Activated CD4-positive, alpha-beta T cell treated with anti-CD3 and anti-CD28 coated beads, Interleukin-2, amount 10 ng/mL, durations not matched to agents 7 days and 5 days (primary cell): ENCODE measurements at regions not wholly inside any gene's neighbourhood (a gene's known extent, or its start where the extent isn't known, plus 50 kb on each side); places are given as distances from the start of the nearest gene placed in this dataset.
A peak's percentile ranks its signal among the peaks of the same experiment; 100 is the strongest.
"Not testable (repeated sequence)": the region's sequence is repeated elsewhere in the genome, so short reads cannot be mapped to it uniquely, and the experiment has no call there.

Experiments used
- CTCF ChIA-PET: fragments of 350-600 bp; sonication (Branson Sonifier 250); formaldehyde crosslinking; loops from one replicate; lab custom pipeline; 2021; ENCODE audit warnings: antibody characterized with exemption; lab: Charles Lee
- POLR2A ChIA-PET: fragments of 350-600 bp; sonication (Branson Sonifier 250); formaldehyde crosslinking; loops from one replicate; lab custom pipeline; 2021; ENCODE audit warnings: antibody characterized with exemption; lab: Charles Lee
- DNase-seq: peaks from one replicate; pipeline ENCODE4 v3.0.0-alpha.2; 2020
- H3K27ac Mint-ChIP-seq: one replicate; pipeline ENCODE4 v1.8.0; 2021; ENCODE audit warnings: mild to moderate bottlenecking, moderate library complexity, mixed read lengths
- H3K27me3 Mint-ChIP-seq: one replicate; pipeline ENCODE4 v1.8.0; 2021; ENCODE audit warnings: mixed read lengths
- H3K36me3 Mint-ChIP-seq: one replicate; pipeline ENCODE4 v1.8.0; 2021; ENCODE audit warnings: low read depth, mixed read lengths
- H3K4me1 Mint-ChIP-seq: one replicate; pipeline ENCODE4 v1.8.0; 2021; ENCODE audit warnings: mixed read lengths
- H3K4me3 Mint-ChIP-seq: one replicate; pipeline ENCODE4 v1.8.0; 2021; ENCODE audit warnings: mild to moderate bottlenecking, moderate library complexity, mixed read lengths
- H3K9me3 Mint-ChIP-seq: one replicate; pipeline ENCODE4 v1.8.0; 2021; ENCODE audit warnings: mixed read lengths

- no peak overlapping the region for H3K27ac Mint-ChIP-seq
- H3K36me3 Mint-ChIP-seq, result peaks cover 9% of the 10 kb centered on the region
- DNase-seq, result peak; percentile 28
- POLR2A ChIA-PET, result interaction anchor here (0.6 kb wide), 1 partner anchor 316 kb away, joined by 4 read pairs; no protein-coding TSS in a partner anchor
- H3K9me3 Mint-ChIP-seq, result peaks cover 25% of the 10 kb centered on the region
- H3K4me3 Mint-ChIP-seq, result no peak overlapping the region
- CTCF ChIA-PET, result no interaction called here
- H3K27me3 Mint-ChIP-seq, result peaks cover 3% of the 10 kb centered on the region
- no peaks in the 10 kb centered on the region for H3K4me1 Mint-ChIP-seq
These were observed 104.0 kb upstream of the OLIG2 start for GRCh38 chr21:32921632-32922230.

DNA sequence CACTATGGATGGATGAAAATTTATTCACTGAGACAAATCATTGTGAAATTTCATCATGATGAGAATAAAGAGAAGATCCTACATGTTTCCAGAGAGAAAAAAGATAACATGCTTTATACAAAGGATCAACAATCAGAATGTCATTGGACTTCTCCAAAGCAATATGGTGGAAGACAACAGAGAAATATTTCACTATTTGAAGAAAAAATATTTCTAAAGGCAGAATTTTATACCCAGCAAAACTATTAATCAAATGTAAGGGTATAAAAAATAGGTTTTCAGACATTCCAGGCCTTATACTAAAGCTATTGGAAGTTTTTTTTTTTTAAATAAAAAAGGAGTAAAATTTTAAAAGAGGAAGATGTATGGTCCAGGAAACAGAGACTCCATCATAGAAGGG is 100.6 kb upstream of the OLIG2 start:
- no peak for DNase-seq
- H3K36me3 Mint-ChIP-seq, result peaks cover 15% of the 10 kb centered on the region
- H3K4me1 Mint-ChIP-seq, result peaks cover 7% of the 10 kb centered on the region
- peaks cover 31% of the 10 kb centered on the region for H3K9me3 Mint-ChIP-seq
- peaks cover 3% of the 10 kb centered on the region for H3K27me3 Mint-ChIP-seq
- ChIA-PET CTCF (interaction anchor here (0.6 kb wide), 1 partner anchor 69 kb away, joined by 5 read pairs; no protein-coding TSS in a partner anchor), POLR2A (no interaction called here)
- no peak overlapping the region for H3K4me3 Mint-ChIP-seq
- no peak overlapping the region for H3K27ac Mint-ChIP-seq

GRCh38 chr21:32929633-32930038 is 96.1 kb upstream of the OLIG2 start:
- ChIA-PET POLR2A (no interaction called here), CTCF (interaction anchor here (0.6 to 3.0 kb wide), 2 partner anchors 11 to 515 kb away, joined by 4 to 15 read pairs; no protein-coding TSS in a partner anchor)
- Mint-ChIP-seq H3K27me3 (no peaks in the 10 kb centered on the region), H3K27ac (no peak overlapping the region), H3K4me1 (peaks cover 38% of the 10 kb centered on the region), H3K36me3 (peaks cover 24% of the 10 kb centered on the region), H3K4me3 (no peak overlapping the region), H3K9me3 (peaks cover 25% of the 10 kb centered on the region)
- no peak for DNase-seq

- no peaks in the 10 kb centered on the region for H3K27me3 Mint-ChIP-seq
- peaks cover 20% of the 10 kb centered on the region for H3K36me3 Mint-ChIP-seq
- ChIA-PET CTCF (interaction anchor here (1.7 to 3.0 kb wide), 2 partner anchors 10 to 267 kb away, joined by 4 to 15 read pairs; no protein-coding TSS in a partner anchor), POLR2A (no interaction called here)
- H3K4me1 Mint-ChIP-seq, result peaks cover 38% of the 10 kb centered on the region
- H3K9me3 Mint-ChIP-seq, result peaks cover 18% of the 10 kb centered on the region
- no peak overlapping the region for H3K27ac Mint-ChIP-seq
- H3K4me3 Mint-ChIP-seq, result no peak overlapping the region
- no peak for DNase-seq
These were observed 95.1 kb upstream of the OLIG2 start for GRCh38 chr21:32930673-32931072.

DNA sequence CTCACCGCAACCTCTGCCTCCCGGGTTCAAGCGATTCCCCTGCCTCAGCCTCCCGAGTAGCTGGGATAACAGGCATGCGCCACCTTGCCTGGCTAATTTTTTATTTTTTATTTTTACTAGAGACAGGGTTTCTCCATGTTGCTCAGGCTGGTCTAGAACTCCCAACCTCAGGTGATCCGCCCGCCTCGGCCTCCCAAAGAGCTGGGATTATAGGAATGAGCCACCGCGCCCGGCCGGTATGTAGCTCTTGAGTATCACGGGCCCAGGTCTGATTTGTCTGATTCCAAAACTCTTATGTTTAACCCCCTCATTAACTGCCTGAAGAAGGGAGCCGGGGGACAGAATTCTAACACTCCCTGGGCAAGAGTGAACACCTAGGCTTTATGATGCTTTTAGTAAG is 91.7 kb upstream of the OLIG2 start:
- H3K4me3 Mint-ChIP-seq, DNase-seq, POLR2A ChIA-PET, H3K27ac Mint-ChIP-seq, H3K9me3 Mint-ChIP-seq, CTCF ChIA-PET, H3K27me3 Mint-ChIP-seq: not testable (repeated sequence)
- Mint-ChIP-seq H3K36me3 (peaks cover 16% of the 10 kb centered on the region), H3K4me1 (peaks cover 38% of the 10 kb centered on the region)

DNA sequence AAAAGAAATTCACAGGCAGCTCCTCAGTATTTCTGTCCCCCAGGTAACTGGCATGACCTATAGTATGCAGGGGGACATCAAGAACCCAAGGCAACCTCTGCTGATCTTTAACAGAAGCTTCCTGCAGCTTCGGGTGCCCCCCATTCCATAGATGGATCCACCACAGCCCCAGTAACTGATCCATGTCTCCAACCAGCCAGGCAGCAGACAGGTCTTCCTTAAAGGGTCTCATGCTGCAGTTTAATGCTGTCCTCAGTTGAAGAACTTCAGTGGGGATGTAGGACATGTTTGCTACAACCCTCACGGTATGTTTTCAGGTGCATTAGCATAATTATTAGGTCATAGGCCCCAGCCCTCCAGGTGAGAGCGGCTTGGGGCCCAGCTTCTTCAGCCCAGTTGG is 90.9 kb upstream of the OLIG2 start:
- ChIA-PET POLR2A (no interaction called here), CTCF (interaction anchor here (0.6 to 1.2 kb wide), 2 partner anchors 23 to 338 kb away, joined by 3 read pairs; no protein-coding TSS in a partner anchor)
- Mint-ChIP-seq H3K27me3 (no peaks in the 10 kb centered on the region), H3K4me3 (no peak overlapping the region), H3K36me3 (peaks cover 13% of the 10 kb centered on the region), H3K4me1 (peaks cover 34% of the 10 kb centered on the region), H3K9me3 (peaks cover 6% of the 10 kb centered on the region), H3K27ac (no peak overlapping the region)
- DNase-seq, result no peak

- Mint-ChIP-seq H3K27ac (no peak overlapping the region), H3K4me3 (no peak overlapping the region), H3K36me3 (no peaks in the 10 kb centered on the region), H3K9me3 (no peaks in the 10 kb centered on the region), H3K27me3 (peaks cover 3% of the 10 kb centered on the region), H3K4me1 (peaks cover 5% of the 10 kb centered on the region)
- peak; percentile 60 for DNase-seq
- CTCF ChIA-PET, result interaction anchor here (0.5 to 2.8 kb wide), 10 partner anchors 9 to 456 kb away, joined by 3 to 15 read pairs (median 4); partner anchors contain the start of gene OLIG2
- POLR2A ChIA-PET, result no interaction called here
These were observed 85.4 kb upstream of the OLIG2 start for GRCh38 chr21:32940079-32941014.

DNA sequence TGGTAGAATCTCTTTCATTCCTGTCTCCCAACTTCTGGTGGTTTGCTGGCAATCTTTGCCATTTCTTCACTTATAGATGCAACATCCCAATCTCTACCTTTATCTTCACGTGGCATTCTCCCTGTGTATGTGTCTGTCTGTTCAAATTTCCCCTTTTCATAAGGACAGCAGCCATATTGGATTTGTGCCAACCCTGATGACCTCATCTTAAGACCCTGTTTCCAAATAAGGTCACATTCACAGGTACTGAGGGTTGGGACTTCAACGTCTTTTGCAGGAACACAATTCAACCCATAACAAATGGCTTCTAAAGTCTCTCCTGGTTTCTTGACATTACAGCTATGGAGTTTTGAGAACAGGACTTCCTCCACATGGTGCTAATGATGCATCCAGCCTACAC is 84.5 kb upstream of the OLIG2 start:
- Mint-ChIP-seq H3K27me3 (peaks cover 3% of the 10 kb centered on the region), H3K36me3 (no peaks in the 10 kb centered on the region), H3K9me3 (no peaks in the 10 kb centered on the region), H3K4me1 (peaks cover 5% of the 10 kb centered on the region), H3K27ac (no peak overlapping the region), H3K4me3 (no peak overlapping the region)
- ChIA-PET CTCF (interaction anchor here (1.0 to 2.8 kb wide), 3 partner anchors 10 to 186 kb away, joined by 3 to 15 read pairs (median 8); no protein-coding TSS in a partner anchor), POLR2A (no interaction called here)
- DNase-seq, result no peak

- Mint-ChIP-seq H3K4me1 (no peaks in the 10 kb centered on the region), H3K9me3 (no peaks in the 10 kb centered on the region), H3K4me3 (no peak overlapping the region), H3K27ac (no peak overlapping the region), H3K27me3 (peaks cover 10% of the 10 kb centered on the region), H3K36me3 (no peaks in the 10 kb centered on the region)
- POLR2A ChIA-PET, result no interaction called here
- CTCF ChIA-PET, result interaction anchor here (0.6 to 1.2 kb wide), 6 partner anchors 9 to 156 kb away, joined by 3 to 4 read pairs (median 3); no protein-coding TSS in a partner anchor
- no peak for DNase-seq
These were observed 79.1 kb upstream of the OLIG2 start for GRCh38 chr21:32946654-32947053.

DNA sequence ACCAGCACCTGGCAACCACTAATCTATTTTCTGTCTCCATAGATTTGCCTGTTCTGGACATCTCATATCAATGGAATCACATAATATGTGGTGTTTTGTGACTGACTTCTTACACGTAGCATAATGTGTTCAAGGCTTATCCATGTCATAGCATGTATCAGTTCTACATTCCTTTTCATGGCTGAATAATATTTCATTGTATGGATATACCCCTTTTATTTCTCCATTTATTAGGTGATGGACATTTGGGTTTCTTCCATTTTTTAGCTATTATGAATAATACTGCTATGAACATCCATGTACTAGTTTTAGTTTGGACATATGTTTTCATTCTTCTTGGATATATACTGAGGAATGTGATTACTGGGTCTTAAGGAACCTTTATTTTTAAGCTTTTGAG is 78.0 kb upstream of the OLIG2 start:
- CTCF ChIA-PET, result no interaction called here
- H3K9me3 Mint-ChIP-seq, result no peaks in the 10 kb centered on the region
- H3K36me3 Mint-ChIP-seq, result no peaks in the 10 kb centered on the region
- no peak overlapping the region for H3K4me3 Mint-ChIP-seq
- DNase-seq, result no peak
- H3K4me1 Mint-ChIP-seq, result no peaks in the 10 kb centered on the region
- no peak overlapping the region for H3K27ac Mint-ChIP-seq
- H3K27me3 Mint-ChIP-seq, result peaks cover 18% of the 10 kb centered on the region
- POLR2A ChIA-PET, result no interaction called here

DNA sequence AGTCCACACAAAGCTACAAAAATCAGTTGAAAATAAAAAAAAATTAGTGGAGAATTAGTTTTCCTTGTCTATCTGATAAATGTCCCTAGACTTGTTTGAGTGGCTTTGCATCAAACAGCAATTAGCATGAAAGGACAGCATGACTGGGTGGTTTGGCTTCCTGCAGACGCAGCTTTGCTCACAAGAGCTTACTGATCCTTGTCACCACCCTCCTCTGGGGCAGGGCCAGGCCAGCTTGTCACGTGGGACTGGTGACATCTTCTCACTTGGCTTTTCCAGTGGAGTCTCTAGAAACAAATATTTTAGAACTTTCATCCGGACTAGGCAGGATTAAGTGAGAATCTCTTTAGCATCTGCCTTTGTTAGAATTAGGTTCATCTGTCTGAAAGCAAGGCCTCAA is 76.0 kb upstream of the OLIG2 start:
- H3K4me3 Mint-ChIP-seq, result no peak overlapping the region
- no peak overlapping the region for H3K27ac Mint-ChIP-seq
- H3K27me3 Mint-ChIP-seq, result peaks cover 34% of the 10 kb centered on the region
- no peaks in the 10 kb centered on the region for H3K9me3 Mint-ChIP-seq
- CTCF ChIA-PET, result interaction anchor here (0.9 to 1.0 kb wide), 2 partner anchors 9 to 16 kb away, joined by 3 read pairs; no protein-coding TSS in a partner anchor
- DNase-seq, result no peak
- POLR2A ChIA-PET, result no interaction called here
- no peaks in the 10 kb centered on the region for H3K4me1 Mint-ChIP-seq
- no peaks in the 10 kb centered on the region for H3K36me3 Mint-ChIP-seq

GRCh38 chr21:32951041-32951440 is 74.7 kb upstream of the OLIG2 start:
- Mint-ChIP-seq H3K4me1 (no peaks in the 10 kb centered on the region), H3K27me3 (peaks cover 44% of the 10 kb centered on the region), H3K36me3 (no peaks in the 10 kb centered on the region), H3K9me3 (no peaks in the 10 kb centered on the region), H3K4me3 (no peak overlapping the region), H3K27ac (no peak overlapping the region)
- CTCF ChIA-PET, result no interaction called here
- POLR2A ChIA-PET, result no interaction called here
- DNase-seq, result no peak

DNA sequence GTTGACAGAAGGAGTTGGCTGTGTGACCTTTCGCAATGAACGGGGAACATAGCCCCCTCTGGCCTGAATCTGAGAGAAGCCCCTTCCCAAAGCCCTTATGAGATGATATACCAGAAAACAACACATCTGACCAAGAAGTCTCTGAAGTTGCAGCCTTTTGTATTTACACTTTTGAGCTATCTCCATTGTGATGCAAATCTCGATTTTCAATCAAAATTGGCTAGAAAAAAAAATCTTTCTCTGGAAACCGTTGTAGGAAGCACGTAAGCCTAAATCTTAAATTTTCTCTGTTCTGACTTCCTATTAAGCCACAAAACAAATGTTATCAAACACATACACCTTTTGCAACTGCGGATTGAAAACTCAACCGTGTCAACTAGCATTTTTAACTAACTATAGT is 71.4 kb upstream of the OLIG2 start:
- CTCF ChIA-PET, result no interaction called here
- Mint-ChIP-seq H3K4me1 (no peaks in the 10 kb centered on the region), H3K36me3 (no peaks in the 10 kb centered on the region), H3K27ac (no peak overlapping the region), H3K4me3 (no peak overlapping the region), H3K9me3 (no peaks in the 10 kb centered on the region), H3K27me3 (peaks cover 52% of the 10 kb centered on the region)
- POLR2A ChIA-PET, result no interaction called here
- no peak for DNase-seq
